ENCODE measurements at regions not wholly inside any gene's neighbourhood (a gene's known extent, or its start where the extent isn't known, plus 50 kb on each side); places are given as distances from the start of the nearest gene placed in this dataset.

GRCh38 chr9:115237385-115237998 is 119.5 kb upstream of the TNC start:
- H3K79me2 ChIP-seq (ENCODE audit: insufficient read depth, low read depth) = no peaks in the 10 kb centered on the region
- H3K4me1 ChIP-seq (ENCODE audit: low read depth, poor library complexity, severe bottlenecking) = no peaks in the 10 kb centered on the region
- H3K36me3 ChIP-seq (ENCODE audit: insufficient read depth) = no peaks in the 10 kb centered on the region
- no peak overlapping the region for H3K4me3 ChIP-seq (IDR thresholded peaks at IDR 0.05; ENCODE audit: insufficient read depth, low read depth, low read length)
- H4K20me1 ChIP-seq (ENCODE audit: insufficient read depth) = no peaks in the 10 kb centered on the region
- TF ChIP-seq CTCF (conservative IDR thresholded peaks at IDR 0.05; ENCODE audit: low read depth, low read length) = no peak
- H3K27me3 ChIP-seq (ENCODE audit: insufficient read depth, low read depth) = no peaks in the 10 kb centered on the region
- no peak overlapping the region for H3K9ac ChIP-seq
- no peak overlapping the region for H2AFZ ChIP-seq (ENCODE audit: low read depth)
- H3K27ac ChIP-seq = no peak overlapping the region
- no peak overlapping the region for H3K4me2 ChIP-seq

- Histone ChIP-seq H4K20me1 (ENCODE audit: insufficient read depth) (no peaks in the 10 kb centered on the region), H3K9ac (no peak overlapping the region), H2AFZ (ENCODE audit: low read depth) (no peak overlapping the region), H3K36me3 (ENCODE audit: insufficient read depth) (no peaks in the 10 kb centered on the region), H3K4me2 (no peak overlapping the region), H3K4me3 (IDR thresholded peaks at IDR 0.05; ENCODE audit: insufficient read depth, low read depth, low read length) (no peak overlapping the region), H3K27ac (no peak overlapping the region), H3K27me3 (ENCODE audit: insufficient read depth, low read depth) (no peaks in the 10 kb centered on the region), H3K79me2 (ENCODE audit: insufficient read depth, low read depth) (no peaks in the 10 kb centered on the region), H3K4me1 (ENCODE audit: low read depth, poor library complexity, severe bottlenecking) (no peaks in the 10 kb centered on the region)
- no peak for TF ChIP-seq CTCF (conservative IDR thresholded peaks at IDR 0.05; ENCODE audit: low read depth, low read length)
These were observed 122.7 kb upstream of the TNC start for GRCh38 chr9:115240676-115241075.

GRCh38 chr9:115241641-115242040 is 123.7 kb upstream of the TNC start:
- TF ChIP-seq CTCF (conservative IDR thresholded peaks at IDR 0.05; ENCODE audit: low read depth, low read length) = no peak

GRCh38 chr9:115249488-115249887 is 131.5 kb upstream of the TNC start:
- Histone ChIP-seq H3K4me2 (no peak overlapping the region), H4K20me1 (ENCODE audit: insufficient read depth) (no peaks in the 10 kb centered on the region), H3K27ac (no peak overlapping the region), H3K4me1 (ENCODE audit: low read depth, poor library complexity, severe bottlenecking) (no peaks in the 10 kb centered on the region), H3K4me3 (IDR thresholded peaks at IDR 0.05; ENCODE audit: insufficient read depth, low read depth, low read length) (no peak overlapping the region), H3K27me3 (ENCODE audit: insufficient read depth, low read depth) (no peaks in the 10 kb centered on the region), H3K79me2 (ENCODE audit: insufficient read depth, low read depth) (no peaks in the 10 kb centered on the region), H2AFZ (ENCODE audit: low read depth) (no peak overlapping the region), H3K36me3 (ENCODE audit: insufficient read depth) (no peaks in the 10 kb centered on the region), H3K9ac (no peak overlapping the region)
- TF ChIP-seq CTCF (conservative IDR thresholded peaks at IDR 0.05; ENCODE audit: low read depth, low read length) = no peak

More at GRCh38 chr9:115241641-115242040, 123.7 kb upstream of the TNC start:
- no peaks in the 10 kb centered on the region for H3K27me3 ChIP-seq (ENCODE audit: insufficient read depth, low read depth)
- H3K79me2 ChIP-seq (ENCODE audit: insufficient read depth, low read depth) = no peaks in the 10 kb centered on the region
- H3K4me2 ChIP-seq = no peak overlapping the region
- no peak overlapping the region for H2AFZ ChIP-seq (ENCODE audit: low read depth)
- no peaks in the 10 kb centered on the region for H4K20me1 ChIP-seq (ENCODE audit: insufficient read depth)
- no peaks in the 10 kb centered on the region for H3K36me3 ChIP-seq (ENCODE audit: insufficient read depth)
- H3K4me1 ChIP-seq (ENCODE audit: low read depth, poor library complexity, severe bottlenecking) = no peaks in the 10 kb centered on the region
- no peak overlapping the region for H3K9ac ChIP-seq
- H3K4me3 ChIP-seq (IDR thresholded peaks at IDR 0.05; ENCODE audit: insufficient read depth, low read depth, low read length) = no peak overlapping the region
- H3K27ac ChIP-seq = no peak overlapping the region
